Memory B cell (primary cell): ENCODE measurements at regions not wholly inside any gene's neighbourhood (a gene's known extent, or its start where the extent isn't known, plus 50 kb on each side); places are given as distances from the start of the nearest gene placed in this dataset.
"Not testable (repeated sequence)": the region's sequence is repeated elsewhere in the genome, so short reads cannot be mapped to it uniquely, and the experiment has no call there.

Experiments
- ATAC-seq: fragments of 150-1000 bp; cut with Tn5 transposase; 2 replicates; pipeline ENCODE4 v1.10.0; 2021; ENCODE audit warnings: low read depth, mild to moderate bottlenecking, moderate library complexity
- DNase-seq, 2 donors: peaks; one replicate each; pipeline ENCODE4 v3.0.0; 2022; ENCODE audit warnings: low spot score in 2 of 2
- H3K27ac Mint-ChIP-seq: one replicate; pipeline ENCODE4 v1.8.0; 2022; ENCODE audit warnings: mild to moderate bottlenecking, moderate library complexity, mixed read lengths
- H3K27me3 Mint-ChIP-seq: one replicate; pipeline ENCODE4 v1.8.0; 2022; ENCODE audit warnings: mixed read lengths
- H3K36me3 Mint-ChIP-seq: one replicate; pipeline ENCODE4 v1.8.0; 2022; ENCODE audit warnings: mild to moderate bottlenecking, mixed read lengths
- H3K4me1 Mint-ChIP-seq: one replicate; pipeline ENCODE4 v1.8.0; 2022; ENCODE audit warnings: mixed read lengths
- H3K4me3 Mint-ChIP-seq: one replicate; pipeline ENCODE4 v1.8.0; 2022; ENCODE audit warnings: mild to moderate bottlenecking, moderate library complexity, mixed read lengths
- H3K9me3 Mint-ChIP-seq: one replicate; pipeline ENCODE4 v1.8.0; 2022; ENCODE audit warnings: mixed read lengths

DNA sequence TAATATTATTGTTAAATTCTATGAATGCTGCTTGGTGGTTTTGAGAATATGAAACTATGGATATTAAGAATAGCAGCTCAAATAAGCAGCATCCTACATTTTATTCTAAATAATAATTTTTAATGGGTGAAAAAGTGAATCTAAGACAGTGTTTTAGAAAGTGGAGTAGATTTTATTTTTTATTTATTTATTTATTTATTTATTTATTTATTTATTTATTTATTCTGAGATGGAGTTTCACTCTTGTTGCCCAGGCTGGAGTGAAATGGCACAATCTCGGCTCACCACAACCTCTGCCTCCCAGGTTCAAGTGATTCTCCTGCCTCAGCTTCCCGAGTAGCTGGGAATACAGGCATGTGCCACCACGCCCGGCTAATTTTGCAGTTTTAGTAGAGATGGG is 1199.4 kb downstream of the EPHA7 start:
- not testable (repeated sequence) for H3K27ac Mint-ChIP-seq, H3K4me3 Mint-ChIP-seq, H3K36me3 Mint-ChIP-seq, DNase-seq, H3K4me1 Mint-ChIP-seq, H3K9me3 Mint-ChIP-seq, H3K27me3 Mint-ChIP-seq, ATAC-seq

DNA sequence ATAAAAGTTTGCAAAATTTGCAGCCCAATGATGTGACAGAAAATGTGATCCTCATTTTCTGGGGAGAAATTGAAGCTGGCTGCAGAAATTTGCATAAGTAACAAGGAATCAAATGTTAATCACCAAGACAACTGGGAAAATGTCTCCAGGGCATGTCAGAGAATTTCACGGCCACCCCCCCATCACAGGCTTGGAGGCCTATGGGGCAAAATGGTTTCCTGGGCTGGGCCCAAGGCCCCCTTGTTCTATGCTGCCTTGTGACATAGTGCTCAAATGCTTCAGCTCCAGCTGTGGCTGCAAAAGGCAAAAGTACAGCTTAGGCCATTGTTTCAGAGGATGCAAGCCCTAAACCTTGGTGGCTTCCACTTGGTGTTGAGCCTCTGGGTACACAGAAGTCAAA is 1202.6 kb downstream of the EPHA7 start:
- Mint-ChIP-seq H3K4me1 (no peaks in the 10 kb centered on the region), H3K9me3 (peaks cover 9% of the 10 kb centered on the region), H3K27ac (no peak overlapping the region), H3K4me3 (no peak overlapping the region), H3K27me3 (no peaks in the 10 kb centered on the region), H3K36me3 (no peaks in the 10 kb centered on the region)
- DNase-seq (no peak), ATAC-seq (no peak)

DNA sequence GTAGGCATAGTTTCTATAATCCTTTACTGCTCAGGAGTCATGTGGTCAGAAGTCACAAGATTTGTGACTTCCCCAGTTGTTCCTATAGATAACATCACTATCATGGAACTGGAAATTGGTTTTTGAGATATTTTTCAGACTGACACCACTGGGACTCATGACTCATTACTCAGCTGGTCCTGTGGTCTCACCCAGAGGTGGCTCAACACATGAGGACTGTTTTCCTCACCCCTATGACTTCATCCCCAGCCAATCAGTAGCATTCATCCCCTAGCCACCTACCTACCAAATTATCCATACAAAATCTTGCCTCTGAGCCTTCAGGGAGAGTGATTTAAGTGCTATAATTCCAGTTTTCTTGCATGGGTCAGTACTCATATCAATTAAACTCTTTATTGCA is 1217.7 kb downstream of the EPHA7 start:
- Mint-ChIP-seq H3K27me3 (no peaks in the 10 kb centered on the region), H3K9me3 (peaks cover 5% of the 10 kb centered on the region), H3K4me1 (no peaks in the 10 kb centered on the region), H3K27ac (no peak overlapping the region), H3K36me3 (no peaks in the 10 kb centered on the region), H3K4me3 (no peak overlapping the region)
- no peak for ATAC-seq
- no peak for DNase-seq

DNA sequence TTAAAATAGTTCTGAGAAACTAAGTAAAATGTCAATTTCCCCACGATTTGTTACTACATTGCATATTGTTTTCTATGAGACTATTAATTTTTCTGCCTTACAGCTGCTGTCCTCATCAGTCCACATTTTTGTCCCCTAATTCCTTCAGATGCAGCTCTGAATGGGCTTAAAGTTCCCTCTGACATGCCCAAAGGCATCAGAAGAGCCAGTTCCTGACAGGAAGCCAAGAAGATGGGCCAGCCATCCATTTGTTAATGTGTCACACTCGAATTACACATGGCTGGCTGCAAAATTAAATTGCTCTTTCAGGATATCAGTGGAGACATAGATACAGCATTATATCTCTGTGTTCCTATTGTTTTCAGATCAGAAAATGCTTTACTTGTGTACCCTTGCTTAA is 1223.0 kb downstream of the EPHA7 start:
- no peak for ATAC-seq

DNA sequence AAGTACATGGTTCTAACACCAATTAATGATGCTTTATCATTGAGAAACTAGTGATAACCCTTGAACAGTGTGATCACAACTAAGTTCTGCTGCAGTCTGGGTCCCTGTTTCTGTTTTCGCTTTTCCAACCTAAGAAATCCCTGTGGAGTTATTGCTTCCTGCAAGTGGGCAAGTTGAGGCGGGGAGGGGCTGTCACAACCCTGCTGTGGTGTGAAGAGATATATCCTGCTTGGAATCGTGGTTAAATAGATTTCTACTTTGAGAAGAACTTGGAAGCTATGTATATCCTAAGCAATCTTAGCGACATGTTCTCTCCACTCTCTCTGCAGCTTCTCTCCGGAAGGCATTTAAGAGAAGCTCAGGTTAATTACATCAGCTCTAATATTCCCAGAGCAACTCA is 1223.6 kb downstream of the EPHA7 start:
- H3K9me3 Mint-ChIP-seq = peaks cover 3% of the 10 kb centered on the region
- no peak for DNase-seq
- no peaks in the 10 kb centered on the region for H3K4me1 Mint-ChIP-seq
- H3K36me3 Mint-ChIP-seq = no peaks in the 10 kb centered on the region
- no peak for ATAC-seq
- no peaks in the 10 kb centered on the region for H3K27me3 Mint-ChIP-seq
- no peak overlapping the region for H3K27ac Mint-ChIP-seq
- no peak overlapping the region for H3K4me3 Mint-ChIP-seq

More for the DNA sequence above, 1223.0 kb downstream of the EPHA7 start:
- H3K36me3 Mint-ChIP-seq = no peaks in the 10 kb centered on the region
- H3K27me3 Mint-ChIP-seq = no peaks in the 10 kb centered on the region
- no peak for DNase-seq
- peaks cover 2% of the 10 kb centered on the region for H3K9me3 Mint-ChIP-seq
- H3K4me3 Mint-ChIP-seq = no peak overlapping the region
- no peak overlapping the region for H3K27ac Mint-ChIP-seq
- H3K4me1 Mint-ChIP-seq = no peaks in the 10 kb centered on the region

DNA sequence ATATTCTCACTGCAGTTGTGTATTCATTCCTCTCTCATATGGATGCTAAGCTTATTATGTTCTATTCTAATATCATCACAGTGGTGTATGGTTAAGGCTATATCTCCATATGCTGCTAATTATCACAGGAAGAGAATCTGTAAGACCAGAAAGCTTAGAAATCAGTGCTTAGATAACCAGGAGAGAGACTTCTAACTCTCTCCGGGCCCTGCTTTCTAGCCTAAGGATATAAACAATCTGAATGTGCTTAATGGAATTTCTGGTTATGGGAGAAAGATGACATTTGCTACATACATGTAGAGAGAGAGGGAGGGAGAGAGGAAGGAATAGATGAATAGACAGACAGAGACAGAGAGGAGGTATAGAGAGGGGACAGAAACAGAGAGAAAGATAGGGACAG is 1231.3 kb downstream of the EPHA7 start:
- DNase-seq (no peak), ATAC-seq (no peak)
- H3K4me3 Mint-ChIP-seq = no peak overlapping the region
- H3K27ac Mint-ChIP-seq = no peak overlapping the region
- no peaks in the 10 kb centered on the region for H3K27me3 Mint-ChIP-seq
- no peaks in the 10 kb centered on the region for H3K36me3 Mint-ChIP-seq
- H3K9me3 Mint-ChIP-seq = peaks cover 5% of the 10 kb centered on the region
- H3K4me1 Mint-ChIP-seq = no peaks in the 10 kb centered on the region

DNA sequence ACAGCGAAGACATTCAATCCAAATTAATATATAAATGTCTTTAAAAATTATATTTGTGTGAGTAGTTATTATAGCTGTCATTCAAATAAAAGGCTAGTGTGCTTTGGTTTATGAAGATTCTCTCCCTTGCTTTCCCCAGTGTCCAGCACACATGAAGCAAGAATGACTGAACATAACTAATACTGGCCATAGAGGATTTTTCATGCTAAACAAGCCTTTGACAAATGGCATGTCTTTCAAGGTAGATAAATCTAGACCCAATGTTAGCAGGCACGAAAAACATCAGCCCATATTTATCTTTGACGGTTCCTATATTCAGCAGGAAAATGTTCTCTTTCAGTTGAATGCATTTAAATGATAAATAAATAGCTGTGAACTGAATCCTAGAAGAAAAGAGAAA is 1234.4 kb downstream of the EPHA7 start:
- no peak for ATAC-seq
- no peaks in the 10 kb centered on the region for H3K36me3 Mint-ChIP-seq
- no peak overlapping the region for H3K4me3 Mint-ChIP-seq
- H3K4me1 Mint-ChIP-seq = no peaks in the 10 kb centered on the region
- no peaks in the 10 kb centered on the region for H3K27me3 Mint-ChIP-seq
- H3K9me3 Mint-ChIP-seq = peaks cover 4% of the 10 kb centered on the region
- H3K27ac Mint-ChIP-seq = no peak overlapping the region
- no peak for DNase-seq

DNA sequence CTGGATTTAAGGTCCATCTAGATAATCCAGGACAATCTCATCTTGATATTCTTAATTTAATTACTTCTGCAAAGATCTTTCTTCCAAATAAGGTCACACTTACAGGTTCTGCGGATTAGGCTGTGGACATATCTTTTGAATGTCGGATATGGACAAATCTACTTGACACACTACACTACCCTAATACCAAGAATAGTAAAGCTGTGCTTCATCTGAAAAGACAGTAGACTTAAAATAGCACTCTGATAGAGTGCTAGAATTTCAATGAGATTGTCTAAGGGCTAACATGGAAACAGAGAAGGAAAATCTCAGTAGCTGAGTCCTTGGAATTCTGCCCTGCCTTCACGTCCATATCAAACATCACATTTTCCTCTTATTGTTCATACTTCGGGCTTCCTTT is 1238.0 kb downstream of the EPHA7 start:
- H3K27me3 Mint-ChIP-seq = no peaks in the 10 kb centered on the region
- no peaks in the 10 kb centered on the region for H3K4me1 Mint-ChIP-seq
- H3K36me3 Mint-ChIP-seq = no peaks in the 10 kb centered on the region
- no peak overlapping the region for H3K27ac Mint-ChIP-seq
- no peak overlapping the region for H3K4me3 Mint-ChIP-seq
- ATAC-seq (no peak), DNase-seq (no peak)
- H3K9me3 Mint-ChIP-seq = peaks cover 9% of the 10 kb centered on the region

DNA sequence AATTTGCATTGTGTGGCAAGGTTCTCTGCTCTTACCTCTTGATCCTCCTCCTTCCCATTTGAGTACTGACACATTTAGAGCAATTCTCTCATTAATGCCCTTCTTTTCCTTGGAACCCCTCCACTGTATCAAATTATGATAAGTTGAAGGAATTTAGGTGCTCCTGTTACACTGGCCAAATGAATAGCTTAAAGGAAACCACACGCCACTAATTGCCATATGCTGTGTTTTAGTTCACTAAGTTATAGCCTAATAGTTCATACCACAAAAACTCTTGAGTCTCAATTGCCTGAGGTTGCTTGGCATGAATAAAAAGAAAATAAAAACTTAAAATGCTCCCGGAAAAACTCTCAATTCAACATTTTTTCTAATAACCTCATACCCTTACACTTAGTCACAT is 1239.3 kb downstream of the EPHA7 start:
- no peaks in the 10 kb centered on the region for H3K4me1 Mint-ChIP-seq
- H3K27ac Mint-ChIP-seq = no peak overlapping the region
- no peaks in the 10 kb centered on the region for H3K27me3 Mint-ChIP-seq
- no peak for ATAC-seq
- H3K4me3 Mint-ChIP-seq = no peak overlapping the region
- H3K9me3 Mint-ChIP-seq = peaks cover 11% of the 10 kb centered on the region
- H3K36me3 Mint-ChIP-seq = no peaks in the 10 kb centered on the region
- no peak for DNase-seq

DNA sequence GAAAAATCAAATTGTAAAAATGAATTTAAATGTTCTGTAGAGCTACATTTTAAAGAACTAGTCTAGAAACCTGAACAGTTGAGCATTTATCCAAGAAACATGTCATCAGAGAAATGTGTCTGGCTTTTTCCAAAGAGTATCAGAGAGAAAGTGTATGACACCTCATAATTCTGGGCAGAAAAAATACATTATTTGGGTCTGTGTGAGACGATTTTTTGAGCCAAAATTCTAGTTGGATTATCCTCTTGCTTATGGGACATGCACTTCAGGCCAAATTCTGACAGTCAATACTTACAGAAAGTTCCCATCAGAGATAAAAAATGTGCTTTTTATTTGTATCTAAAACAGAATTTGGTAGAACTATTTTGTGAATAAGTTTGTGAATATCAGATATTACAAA is 1242.7 kb downstream of the EPHA7 start:
- peaks cover 11% of the 10 kb centered on the region for H3K9me3 Mint-ChIP-seq
- H3K4me3 Mint-ChIP-seq = no peak overlapping the region
- no peak for ATAC-seq
- H3K36me3 Mint-ChIP-seq = no peaks in the 10 kb centered on the region
- no peak for DNase-seq
- H3K27me3 Mint-ChIP-seq = no peaks in the 10 kb centered on the region
- no peak overlapping the region for H3K27ac Mint-ChIP-seq
- H3K4me1 Mint-ChIP-seq = no peaks in the 10 kb centered on the region

DNA sequence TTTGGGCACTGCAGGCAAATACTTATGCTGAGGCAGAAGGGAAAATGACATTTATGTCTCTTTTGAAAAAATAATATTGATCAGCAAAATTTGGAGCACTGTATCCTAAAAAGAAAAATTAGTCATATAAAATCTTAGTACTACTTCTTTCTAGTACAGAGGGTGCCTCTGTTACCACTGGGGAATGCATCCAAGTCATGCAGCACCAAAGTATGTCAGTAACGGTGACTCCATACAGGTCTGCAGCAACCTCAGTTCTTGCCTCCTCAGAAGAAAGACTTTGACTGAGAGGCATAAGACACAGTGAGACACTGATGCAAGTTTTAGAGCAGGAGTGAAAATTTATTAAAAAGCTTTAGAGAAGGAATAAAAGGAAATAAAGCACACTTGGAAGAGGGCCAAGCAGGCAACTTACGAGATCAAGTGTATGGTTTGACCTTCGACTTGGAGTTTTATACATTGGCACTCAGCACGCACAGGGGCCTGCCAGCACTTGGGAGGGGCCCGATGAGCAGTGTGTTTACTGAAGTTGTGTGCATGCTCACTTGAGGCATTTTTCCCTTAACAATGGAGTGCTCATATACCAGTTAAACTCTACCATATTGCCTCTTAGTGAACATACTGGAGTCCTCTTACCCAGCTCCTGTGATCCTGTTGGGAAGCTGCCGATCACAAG is 1244.8 kb downstream of the EPHA7 start:
- H3K9me3 Mint-ChIP-seq = peaks cover 8% of the 10 kb centered on the region
- no peak for DNase-seq
- H3K27ac Mint-ChIP-seq = no peak overlapping the region
- ATAC-seq = no peak
- H3K36me3 Mint-ChIP-seq = no peaks in the 10 kb centered on the region
- H3K4me3 Mint-ChIP-seq = no peak overlapping the region
- H3K4me1 Mint-ChIP-seq = no peaks in the 10 kb centered on the region
- no peaks in the 10 kb centered on the region for H3K27me3 Mint-ChIP-seq

DNA sequence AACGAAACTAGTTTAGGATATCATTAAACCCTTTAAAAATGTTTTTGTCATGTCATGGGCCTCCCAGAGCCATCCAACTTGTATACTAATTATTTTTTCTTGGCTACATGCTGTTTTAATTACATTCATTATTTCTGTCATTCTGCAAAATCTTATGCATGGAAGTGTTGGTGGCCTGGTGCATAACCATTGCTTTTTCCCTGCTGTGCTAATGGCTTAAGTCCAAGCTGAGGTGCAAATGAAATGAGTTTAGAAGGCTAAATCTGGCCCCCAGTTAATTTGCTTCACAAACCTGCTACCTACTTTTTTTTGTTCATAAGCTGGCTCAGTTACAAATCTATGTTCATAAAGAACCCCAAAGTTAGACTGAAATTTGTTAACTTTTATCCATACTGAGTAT is 1249.9 kb downstream of the EPHA7 start:
- H3K4me1 Mint-ChIP-seq = no peaks in the 10 kb centered on the region
- no peaks in the 10 kb centered on the region for H3K9me3 Mint-ChIP-seq
- H3K27ac Mint-ChIP-seq = no peak overlapping the region
- no peak overlapping the region for H3K4me3 Mint-ChIP-seq
- no peaks in the 10 kb centered on the region for H3K36me3 Mint-ChIP-seq
- DNase-seq (no peak), ATAC-seq (no peak)
- no peaks in the 10 kb centered on the region for H3K27me3 Mint-ChIP-seq

DNA sequence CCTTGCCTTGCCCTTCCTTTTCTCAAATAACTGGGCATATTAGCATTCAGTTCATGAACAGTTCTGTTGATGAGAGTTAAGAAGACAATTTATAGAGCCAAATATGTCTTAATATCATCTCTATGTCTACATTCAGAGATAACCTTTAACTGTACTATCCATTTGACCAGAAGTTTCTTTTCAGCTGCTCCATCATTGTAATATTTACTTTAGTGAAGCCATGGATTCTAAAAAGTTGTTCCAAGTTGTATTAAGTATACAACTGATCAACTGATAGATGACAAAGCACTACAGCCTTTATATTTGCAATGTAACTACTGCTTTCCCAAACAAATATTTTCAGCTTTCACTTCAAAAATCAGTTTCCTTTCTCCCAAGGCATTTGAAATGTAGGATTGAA is 1252.7 kb downstream of the EPHA7 start:
- ATAC-seq (no peak), DNase-seq (no peak)
- Mint-ChIP-seq H3K4me3 (no peak overlapping the region), H3K9me3 (peaks cover 3% of the 10 kb centered on the region), H3K4me1 (no peaks in the 10 kb centered on the region), H3K27me3 (no peaks in the 10 kb centered on the region), H3K36me3 (no peaks in the 10 kb centered on the region), H3K27ac (no peak overlapping the region)

DNA sequence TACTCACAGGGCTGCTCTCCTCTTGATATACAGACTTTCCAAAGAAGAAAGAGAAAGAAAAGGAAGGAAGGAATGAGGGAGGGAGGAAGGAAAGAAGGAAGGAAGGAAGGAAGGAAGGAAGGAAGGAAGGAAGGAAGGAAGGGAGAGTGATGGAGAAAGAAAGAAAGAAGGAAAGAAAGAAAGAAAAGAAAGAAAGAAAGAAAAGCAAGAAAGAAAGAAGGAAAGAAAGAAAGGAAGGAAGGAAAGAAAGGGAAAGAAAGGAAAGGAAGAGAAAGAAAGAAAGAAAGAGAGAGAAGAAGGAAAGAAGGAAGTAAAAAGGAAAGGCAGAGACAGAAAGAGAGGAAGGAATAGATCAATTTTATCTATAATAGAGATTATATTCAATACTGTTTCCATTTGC is 1257.4 kb downstream of the EPHA7 start:
- H3K9me3 Mint-ChIP-seq = peaks cover 6% of the 10 kb centered on the region
- DNase-seq (no peak), ATAC-seq (no peak)
- H3K27me3 Mint-ChIP-seq = no peaks in the 10 kb centered on the region
- no peaks in the 10 kb centered on the region for H3K36me3 Mint-ChIP-seq
- no peaks in the 10 kb centered on the region for H3K4me1 Mint-ChIP-seq
- H3K4me3 Mint-ChIP-seq = no peak overlapping the region
- H3K27ac Mint-ChIP-seq = no peak overlapping the region

DNA sequence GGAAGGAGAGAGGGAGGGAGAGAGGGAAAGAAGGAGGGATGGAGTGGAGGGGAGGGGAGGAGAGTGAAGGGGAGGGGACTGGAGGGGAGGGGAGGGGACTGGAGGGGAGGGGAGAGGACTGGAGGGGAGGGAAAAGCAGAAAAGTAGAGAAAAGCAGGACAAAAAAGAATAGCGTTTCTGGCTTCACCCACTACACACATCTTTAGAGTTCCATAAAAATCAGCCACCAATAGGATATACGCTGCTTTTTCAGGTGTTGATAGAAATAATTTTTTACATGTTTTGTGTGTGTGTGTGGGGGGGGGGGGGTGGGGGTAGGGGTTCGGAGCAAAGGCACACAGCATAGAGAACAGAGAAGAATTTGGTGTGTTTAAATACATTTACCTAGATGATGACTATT is 1259.1 kb downstream of the EPHA7 start:
- Mint-ChIP-seq H3K9me3 (peaks cover 9% of the 10 kb centered on the region), H3K27ac (no peak overlapping the region), H3K4me3 (no peak overlapping the region), H3K36me3 (no peaks in the 10 kb centered on the region), H3K27me3 (no peaks in the 10 kb centered on the region), H3K4me1 (no peaks in the 10 kb centered on the region)
- ATAC-seq = no peak
- DNase-seq = no peak
